HG02678 (cell line): ENCODE measurements at regions not wholly inside any gene's neighbourhood (a gene's known extent, or its start where the extent isn't known, plus 50 kb on each side); places are given as distances from the start of the nearest gene placed in this dataset.

Experiments used
- ATAC-seq: cut with Tn5 transposase; IDR thresholded peaks from one replicate; pipeline ENCODE4 v1.9.1; 2021; ENCODE audit warnings: mild to moderate bottlenecking, moderate library complexity; ENCODE audit not compliant: unreplicated experiment

DNA sequence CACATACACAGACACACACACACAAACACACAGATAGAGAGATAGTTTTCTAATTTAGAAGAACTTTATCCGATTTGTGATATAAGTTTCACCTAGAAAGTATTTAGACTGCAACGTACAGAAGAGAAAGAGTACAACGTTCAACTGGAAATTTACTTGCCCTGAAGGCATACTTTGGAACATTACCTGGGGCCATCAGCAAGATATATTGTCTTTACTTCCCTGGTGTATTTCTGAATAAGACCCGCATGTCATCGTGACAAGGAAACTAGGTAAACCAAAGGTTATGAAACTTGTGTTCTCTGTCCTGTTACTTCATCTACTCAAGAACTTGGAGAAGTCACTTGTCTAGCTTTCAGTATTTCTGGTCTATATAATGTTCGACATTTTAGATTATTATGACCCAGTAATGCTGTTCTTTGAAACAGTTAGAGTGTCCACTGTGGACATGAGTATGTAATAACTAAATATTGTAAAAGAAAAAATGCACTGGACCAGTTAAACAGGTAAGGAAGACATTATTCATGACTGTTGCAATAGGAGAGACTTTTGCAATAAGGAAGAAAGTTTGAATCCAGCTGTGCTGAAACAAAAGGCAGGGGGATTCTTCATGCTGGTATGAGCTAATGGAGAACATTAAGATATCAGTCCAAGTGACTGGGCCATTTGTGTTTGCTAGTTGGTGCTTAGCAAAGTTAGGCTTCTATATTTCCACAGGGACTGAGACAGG lies 1791.1 kb downstream of the MAT2B start:
- no peak for ATAC-seq

DNA sequence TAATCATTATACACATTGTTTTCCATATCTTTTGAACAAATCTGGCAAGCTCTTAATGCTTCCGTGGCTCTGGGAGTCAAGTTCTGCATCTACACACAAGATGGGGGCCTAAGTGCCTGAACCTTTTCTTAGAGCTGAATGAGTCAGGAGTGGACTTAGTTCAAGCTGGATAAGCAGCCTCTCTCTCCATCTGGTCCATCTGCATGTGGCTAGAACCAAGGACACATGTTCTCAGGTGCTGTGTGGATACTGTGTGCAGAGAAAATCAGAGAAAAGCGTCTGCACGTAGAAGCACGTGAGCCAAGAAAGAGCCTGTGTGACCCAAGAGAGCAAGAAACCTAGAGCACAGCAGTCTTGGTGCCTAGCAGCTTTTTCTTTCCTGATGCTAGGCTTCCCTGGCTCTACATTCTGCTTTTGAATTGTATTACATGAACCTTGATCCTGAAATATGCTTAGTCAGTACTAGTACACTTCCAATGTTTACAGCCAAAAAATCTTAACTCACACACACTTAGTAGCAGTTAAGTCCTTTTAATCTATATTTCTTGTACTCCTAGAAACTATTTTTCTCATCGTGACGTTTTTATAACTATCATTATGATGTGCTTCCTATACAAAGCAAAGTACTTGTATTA lies 1798.9 kb downstream of the MAT2B start:
- no peak for ATAC-seq

DNA sequence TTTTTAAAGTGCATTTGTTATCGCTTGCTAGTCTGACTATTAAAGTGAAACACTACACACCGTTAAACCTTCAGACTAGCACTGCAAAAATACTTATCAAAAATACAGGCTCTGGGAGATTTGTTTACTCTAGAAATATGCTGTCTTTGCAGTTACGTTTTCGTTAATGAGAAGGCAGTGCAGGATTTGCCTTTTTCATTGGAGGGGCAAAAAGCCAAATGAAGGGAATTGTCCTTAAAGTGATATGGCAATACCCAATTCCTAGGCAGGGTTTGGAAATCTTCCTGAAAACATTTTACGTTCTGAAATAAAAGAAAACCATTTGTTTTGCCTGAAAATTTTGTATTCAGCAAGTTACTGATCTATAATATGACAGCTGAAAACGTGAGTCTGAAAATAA lies 1800.2 kb downstream of the MAT2B start:
- no peak for ATAC-seq

DNA sequence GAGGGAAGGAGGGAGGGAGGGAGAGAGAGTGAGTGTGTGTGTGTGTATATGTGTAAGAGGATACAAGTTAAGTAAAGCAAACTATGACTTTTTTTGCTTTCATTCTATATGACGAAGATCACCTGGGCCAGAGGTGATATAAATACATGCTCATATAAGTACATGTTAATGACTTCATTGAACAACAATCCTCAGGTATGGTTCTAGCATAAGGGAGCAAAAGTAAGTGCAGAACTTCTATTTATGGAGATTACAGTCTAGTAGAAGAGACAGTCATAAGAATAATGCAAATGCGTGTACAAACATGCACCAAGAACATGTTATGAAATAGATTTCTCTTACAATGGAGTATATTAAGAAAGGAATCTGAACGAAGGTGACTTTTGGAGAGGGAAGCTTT lies 1804.0 kb downstream of the MAT2B start:
- no peak for ATAC-seq

DNA sequence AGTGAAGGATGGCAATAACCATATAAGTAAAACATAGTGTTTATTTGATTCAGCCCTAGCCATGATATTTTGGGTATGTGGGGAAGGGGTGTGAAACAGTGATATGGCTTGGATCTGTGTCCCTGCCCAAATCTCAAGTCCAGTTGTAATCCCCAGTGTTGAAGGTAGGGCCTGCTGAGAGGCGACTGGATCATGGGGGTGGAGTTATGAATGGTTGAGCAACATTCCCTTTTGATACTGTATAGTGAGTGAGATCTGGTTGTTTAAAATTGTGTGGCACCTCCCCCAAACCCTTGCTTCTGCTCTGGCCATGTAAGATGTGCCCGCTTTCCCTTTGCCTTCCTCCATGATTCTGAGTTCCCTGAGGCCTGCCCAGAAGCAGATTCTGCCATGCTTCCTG lies 1804.6 kb downstream of the MAT2B start:
- no peak for ATAC-seq

DNA sequence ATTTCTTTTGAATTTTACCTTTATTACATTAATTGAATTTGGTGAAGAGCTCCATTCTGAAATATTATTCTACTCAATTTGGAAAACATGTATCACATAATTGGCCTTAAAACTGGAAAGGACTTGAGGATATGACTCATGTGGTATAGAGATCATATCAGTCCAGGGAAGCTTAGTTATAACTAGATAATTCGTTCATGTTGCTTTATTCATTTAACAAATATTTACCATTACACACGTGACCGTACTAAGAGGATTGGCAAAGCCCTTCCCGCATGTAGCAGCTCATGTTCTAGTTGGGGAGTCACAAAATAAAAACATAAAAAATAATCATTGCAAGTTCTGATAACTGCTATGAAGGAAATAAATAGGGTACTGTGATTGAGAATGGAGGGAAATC lies 1816.5 kb downstream of the MAT2B start:
- no peak for ATAC-seq

DNA sequence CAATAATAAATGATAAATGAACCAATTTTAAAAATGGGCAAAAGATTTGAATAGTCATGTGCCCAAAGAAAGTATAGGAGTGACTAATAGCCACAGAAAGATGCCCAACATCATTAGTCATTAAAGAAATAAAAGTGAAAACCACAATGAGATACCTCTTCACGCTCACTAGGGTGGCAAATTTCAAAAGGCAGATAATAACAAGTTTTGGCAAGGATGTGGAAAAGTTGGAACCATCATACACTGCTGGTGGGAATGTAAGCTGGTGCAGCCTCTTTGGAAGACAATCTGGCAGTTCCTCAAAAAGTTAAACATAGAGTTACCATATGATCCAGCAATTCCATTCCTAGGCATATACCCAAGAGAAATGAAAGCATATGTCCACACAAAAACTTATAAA lies 1819.8 kb downstream of the MAT2B start:
- no peak for ATAC-seq

DNA sequence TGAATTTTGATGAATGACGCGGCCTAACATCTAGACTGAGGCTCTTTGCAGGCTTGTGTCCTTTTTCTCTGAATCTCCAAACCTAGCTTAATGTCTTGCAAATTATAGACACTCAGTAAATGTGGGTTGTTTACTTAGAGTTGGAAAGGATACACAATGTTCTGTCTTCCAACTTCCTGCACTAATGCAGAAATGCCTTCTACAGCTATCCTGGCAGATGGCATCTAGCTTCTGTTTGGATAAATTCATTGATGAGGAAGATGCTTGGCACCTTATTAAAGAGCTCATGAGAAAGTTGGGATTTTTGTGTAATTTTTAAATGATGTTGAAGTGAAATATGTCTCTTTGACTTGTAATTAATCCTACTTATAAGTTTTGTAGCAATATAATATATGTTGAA lies 1822.2 kb downstream of the MAT2B start:
- no peak for ATAC-seq

DNA sequence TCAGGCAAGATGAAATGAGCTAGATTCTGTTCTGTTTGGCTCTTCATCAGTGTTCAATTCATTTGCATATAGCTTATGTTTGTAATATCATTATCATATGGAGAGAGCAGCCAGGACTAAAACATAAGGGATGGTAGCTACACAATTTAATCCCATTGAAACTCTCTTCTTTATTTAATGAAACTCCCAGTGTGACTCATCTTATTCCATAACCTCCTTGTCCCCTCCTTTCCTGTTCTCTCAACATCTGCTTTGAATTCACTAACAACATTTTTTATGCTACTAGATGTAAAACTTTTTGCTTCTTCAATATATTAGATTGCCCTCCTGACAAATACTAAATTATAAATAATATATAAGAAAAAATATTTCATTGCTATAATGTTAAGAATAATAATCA lies 1823.4 kb downstream of the MAT2B start:
- no peak for ATAC-seq

DNA sequence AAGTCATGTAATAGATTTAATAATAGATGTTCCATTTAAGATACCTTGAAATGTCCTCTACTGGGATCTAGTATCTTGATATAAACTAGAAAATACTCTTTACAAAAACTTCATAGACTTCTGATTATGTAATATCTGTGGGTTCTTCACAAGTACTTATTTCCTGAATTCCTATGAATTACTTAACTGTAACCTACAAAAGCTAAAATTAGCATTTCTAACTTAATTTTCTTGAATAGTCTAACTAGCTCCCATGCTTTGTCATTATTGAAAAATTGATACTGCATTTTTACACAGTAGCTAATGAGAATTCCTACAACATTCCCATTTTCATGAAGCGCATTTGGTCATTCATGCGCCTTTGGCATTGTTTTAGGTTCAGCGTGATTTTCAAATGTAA lies 1828.2 kb downstream of the MAT2B start:
- no peak for ATAC-seq

DNA sequence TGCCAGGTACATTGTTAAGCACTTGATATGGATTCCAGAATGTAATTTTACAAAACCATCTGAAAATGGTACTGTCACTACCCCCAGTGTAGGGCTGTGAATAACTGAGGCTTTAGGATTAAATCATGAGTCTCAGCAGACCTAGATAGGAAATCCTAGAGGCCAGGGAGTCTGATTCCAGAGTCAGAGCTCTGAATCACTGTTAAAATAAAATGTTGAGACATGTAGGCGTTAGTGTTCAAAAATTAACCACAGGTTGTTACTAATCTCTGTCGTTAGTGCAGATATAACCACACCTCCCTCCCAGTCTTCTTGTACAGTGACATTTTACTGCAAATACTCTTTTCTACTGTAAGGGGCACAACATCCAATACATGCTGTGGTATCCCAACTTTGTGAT lies 1828.8 kb downstream of the MAT2B start:
- no peak for ATAC-seq

DNA sequence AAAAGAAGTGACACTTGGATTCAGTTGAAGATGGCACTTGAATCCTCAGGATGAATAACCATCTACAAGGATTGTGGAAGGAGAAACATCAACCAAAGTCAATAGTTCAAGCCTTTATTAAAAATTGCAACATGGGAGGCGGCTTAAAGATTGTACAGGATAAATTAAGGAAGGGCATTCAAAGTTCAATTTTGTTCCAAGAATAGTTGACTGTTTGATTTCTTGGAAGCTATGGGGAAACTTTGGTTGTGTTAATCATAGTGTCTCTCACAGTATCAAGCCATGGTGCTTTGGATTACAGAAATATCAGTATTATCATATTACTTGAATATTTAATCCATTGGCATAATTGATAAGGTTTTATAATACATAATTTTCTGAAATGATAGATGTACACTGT lies 1844.3 kb downstream of the MAT2B start:
- no peak for ATAC-seq

DNA sequence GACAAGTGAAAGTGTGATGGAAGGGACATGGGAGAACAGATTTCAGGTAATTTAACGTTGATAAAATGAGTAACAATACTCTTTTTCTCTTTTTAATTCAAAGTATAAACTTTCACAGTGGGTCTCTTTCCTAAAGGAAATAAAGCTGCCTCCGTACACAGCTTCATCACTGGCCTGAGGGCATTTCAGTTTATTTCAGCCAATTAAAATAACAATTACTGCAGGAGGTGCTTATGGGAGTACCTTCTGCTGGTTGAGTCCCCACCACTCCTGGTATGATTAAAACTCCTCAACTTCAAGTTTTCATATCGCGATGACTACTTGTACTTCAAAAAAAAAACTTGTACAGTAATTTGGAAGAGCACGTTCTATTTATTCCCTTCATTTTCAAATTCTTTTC lies 1845.9 kb downstream of the MAT2B start:
- no peak for ATAC-seq

DNA sequence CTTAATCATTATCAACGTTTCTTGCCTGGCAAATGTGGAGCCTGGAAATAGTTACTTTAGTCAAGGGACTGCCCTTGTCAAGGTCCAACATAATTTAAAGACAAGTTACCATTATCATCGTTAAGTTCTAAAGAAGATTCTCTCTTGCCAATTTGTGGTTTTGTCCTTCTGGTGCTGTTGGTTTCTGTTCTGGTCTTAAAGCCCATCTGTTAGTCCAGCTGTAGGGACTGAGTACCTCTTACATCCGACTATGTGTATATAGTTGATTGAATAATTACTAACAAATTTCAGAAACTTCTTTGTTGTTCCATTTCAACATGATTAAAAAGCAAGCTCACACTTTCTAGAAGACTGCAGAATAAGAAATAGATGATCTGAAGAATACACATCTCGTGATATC lies 1854.9 kb downstream of the MAT2B start:
- no peak for ATAC-seq

DNA sequence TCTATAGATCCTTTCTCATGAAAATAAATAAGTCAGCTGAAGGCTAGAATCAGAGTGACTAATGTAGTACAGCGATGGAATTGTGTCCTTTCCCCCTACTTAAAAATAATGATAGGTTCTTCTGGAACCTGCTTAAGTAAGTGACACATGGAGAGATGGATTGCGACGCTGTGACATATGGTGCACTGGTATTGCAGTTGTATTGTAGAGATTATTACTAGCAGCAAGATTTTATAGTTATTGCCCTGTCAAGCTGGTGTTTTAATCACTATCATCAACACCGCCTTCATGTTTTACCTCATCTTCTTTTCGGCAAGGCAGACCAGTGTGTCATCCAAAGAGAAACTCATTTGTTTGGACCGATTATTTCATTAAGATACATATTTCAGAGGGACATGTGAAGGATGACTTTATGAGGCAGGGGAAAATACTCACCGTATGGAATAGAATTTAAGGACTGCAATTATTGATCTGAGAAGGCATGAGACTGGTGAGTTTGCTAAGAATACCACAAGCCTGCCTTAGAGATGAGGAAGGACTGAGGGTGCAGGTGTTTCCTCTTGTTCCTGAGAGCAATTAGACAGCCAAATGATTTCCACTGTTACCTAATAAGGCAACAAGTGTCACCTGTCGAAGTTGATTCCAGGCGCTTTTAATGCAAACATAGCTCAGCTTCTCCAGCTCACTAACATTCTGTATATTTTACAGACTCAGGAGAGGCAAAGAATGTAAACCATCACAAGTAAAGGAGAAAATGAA lies 1855.5 kb downstream of the MAT2B start:
- ATAC-seq, result no peak

DNA sequence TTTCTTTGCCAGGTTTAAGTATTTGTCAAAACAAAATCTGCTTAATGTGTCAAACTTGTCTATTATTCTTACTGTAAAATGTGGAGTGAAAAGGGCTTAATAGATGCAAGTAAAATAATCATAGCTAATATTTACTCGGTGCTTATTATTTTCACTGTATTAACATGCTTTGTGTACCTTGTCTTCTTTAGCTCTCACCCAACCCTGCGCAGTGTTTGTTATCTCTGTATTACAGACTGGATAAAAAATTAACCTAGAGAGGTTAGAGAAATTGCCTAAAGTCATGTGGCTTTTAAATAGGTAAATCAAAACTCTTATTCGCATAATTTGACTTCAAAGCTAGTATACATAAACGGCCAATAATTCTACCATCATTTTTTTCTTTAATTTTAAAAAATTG lies 1864.8 kb downstream of the MAT2B start:
- no peak for ATAC-seq

DNA sequence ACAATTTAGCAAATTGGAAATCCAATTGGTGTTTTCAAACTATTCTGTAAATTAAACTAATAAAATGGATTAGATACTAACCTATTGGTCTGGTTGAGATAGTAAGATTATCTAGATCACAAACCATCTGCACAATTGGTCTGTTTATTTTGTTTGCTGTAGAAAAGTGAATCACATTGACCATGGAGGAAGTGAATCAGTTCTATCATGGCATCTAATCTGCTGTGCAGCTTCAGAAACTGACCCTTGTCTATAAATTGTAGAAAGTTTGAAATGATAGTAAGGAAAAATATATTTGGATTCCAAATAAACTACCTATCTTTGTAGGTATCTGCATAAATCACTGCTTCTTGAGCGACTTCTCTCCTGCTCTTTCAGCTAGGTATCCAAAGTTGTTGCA lies 1865.4 kb downstream of the MAT2B start:
- ATAC-seq, result no peak

DNA sequence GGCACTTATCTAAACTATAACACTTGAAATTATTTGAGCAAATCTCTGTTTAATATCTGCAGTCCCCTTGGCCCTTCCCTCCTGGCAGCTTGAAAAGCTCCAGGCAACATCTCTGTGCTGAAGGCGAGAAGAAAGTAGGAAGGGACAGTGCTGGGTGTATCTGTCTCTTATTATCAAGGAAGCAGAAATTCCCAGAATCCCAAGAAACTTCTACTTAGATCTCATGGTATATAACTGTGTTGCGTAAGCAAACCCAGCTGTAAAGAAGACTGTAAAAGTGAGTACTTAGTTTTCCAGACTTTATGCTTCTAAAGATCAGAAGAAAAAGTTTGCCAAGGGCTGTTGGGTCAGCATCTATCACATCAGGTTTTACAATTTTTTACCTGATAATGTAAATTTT lies 1869.8 kb downstream of the MAT2B start:
- no peak for ATAC-seq

DNA sequence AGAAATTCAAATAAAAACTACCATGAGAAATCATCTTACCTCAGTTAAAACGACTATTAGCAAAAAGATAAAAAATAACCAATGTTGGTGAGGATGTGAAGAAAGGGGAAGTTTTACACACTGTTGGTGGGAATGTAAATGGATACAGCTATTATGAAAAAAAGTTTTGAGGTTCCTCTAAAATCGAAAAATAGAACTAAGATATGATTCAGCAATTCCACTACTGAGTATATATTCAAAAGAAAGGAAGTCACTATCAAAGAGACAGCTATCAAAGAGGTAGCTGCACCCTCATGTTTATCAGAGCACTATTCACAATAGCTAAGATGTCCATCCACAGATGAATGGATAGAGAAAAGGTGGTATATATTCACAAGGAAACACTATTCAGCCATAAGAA lies 1888.4 kb downstream of the MAT2B start:
- ATAC-seq, result no peak

DNA sequence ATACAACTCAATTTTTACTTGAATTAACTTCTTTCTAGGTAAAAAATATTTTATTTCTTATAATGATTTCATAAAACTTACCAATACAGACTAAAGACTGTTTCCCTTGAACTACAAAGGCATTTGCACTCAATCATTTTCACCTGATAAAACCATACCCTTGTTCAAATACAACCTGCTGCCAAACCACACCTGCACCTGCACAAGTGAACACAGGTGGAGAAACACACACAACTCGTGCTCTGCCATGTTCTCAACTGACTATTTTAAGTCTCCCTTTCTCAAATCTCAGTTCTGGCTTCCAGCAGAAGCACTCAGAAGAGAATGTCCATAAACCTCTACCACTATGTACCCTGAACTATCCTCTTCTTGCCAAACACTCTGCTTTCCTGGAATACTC lies 1892.1 kb downstream of the MAT2B start:
- no peak for ATAC-seq

DNA sequence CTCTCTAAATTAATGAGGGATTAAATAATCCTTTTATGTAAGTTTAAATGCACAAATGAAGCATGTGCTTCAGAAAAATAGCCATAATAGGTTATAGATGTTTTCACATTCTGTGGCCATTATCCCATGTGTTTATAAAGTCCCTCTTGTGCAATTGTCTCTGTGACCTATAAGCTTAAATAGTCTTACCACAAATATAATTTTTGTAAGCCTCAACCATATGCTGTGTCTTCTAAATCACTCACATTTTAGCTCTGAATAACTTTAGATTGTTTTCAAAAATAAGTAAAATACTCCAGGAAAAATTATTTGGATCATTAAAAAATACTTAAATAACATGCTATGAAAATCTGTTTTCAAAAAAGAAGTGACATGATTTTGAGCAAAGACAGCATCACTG lies 1894.7 kb downstream of the MAT2B start:
- ATAC-seq, result no peak

DNA sequence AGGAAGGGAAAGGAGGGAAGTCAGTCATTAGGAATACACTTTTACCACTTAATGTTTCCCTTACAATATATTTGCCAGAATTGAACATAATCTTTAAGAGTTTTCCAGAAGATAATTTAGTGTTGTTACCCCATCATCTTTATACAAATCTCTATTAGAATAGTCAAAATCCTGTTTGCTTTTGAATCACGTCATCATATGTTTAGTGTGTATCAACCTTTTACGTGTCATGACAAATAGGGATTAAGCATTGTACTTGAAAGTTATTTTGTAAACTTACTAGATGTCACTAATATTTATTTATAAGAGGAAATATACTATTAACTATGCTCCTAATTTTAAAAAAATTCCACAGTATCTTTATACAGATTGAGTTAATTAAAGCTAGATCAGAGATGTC lies 1899.5 kb downstream of the MAT2B start:
- ATAC-seq, result no peak
